ENCODE measurements at regions not wholly inside any gene's neighbourhood (a gene's known extent, or its start where the extent isn't known, plus 50 kb on each side); places are given as distances from the start of the nearest gene placed in this dataset.

- TF ChIP-seq TCF4 (CRISPR knock-in tag; IDR thresholded peaks at IDR 0.05; ENCODE audit: borderline replicate concordance) (no peak), ZNF70 (CRISPR knock-in tag; IDR thresholded peaks at IDR 0.05) (no peak), CREB5 (CRISPR knock-in tag; IDR thresholded peaks at IDR 0.05; ENCODE audit: low read depth) (no peak), PPARA (CRISPR knock-in tag; IDR thresholded peaks at IDR 0.05; ENCODE audit: borderline replicate concordance) (no peak)
Measured at GRCh38 chr9:129541270-129541669, 79.6 kb downstream of the C9orf50 start.

Data from SK-N-SH treated with all-trans-retinoic acid at 6 μM for 48 hours (cell line).